K562 (cell line): ENCODE measurements at regions not wholly inside any gene's neighbourhood (a gene's known extent, or its start where the extent isn't known, plus 50 kb on each side); places are given as distances from the start of the nearest gene placed in this dataset.

Experiments used
- ATAC-seq: fragments of 200-7000 bp; cut with Tn5 transposase; 3 replicates; pipeline ENCODE4 v1.9.1; 2020; ENCODE audit warnings: moderate library complexity
- BruUV-seq: library from RNA; stranded (reverse); fragments of 400-500 nt; replicated peaks from 2 replicates; lab custom pipeline; 2021; lab: Mats Ljungman, UMichigan
- CTCF ChIA-PET: fragments of 300-600 bp; formaldehyde crosslinking; extraction: SDS; loops from one replicate; lab custom pipeline; 2021; ENCODE audit warnings: low intra/inter-chr PET ratio; lab: Yijun Ruan, JAX
- POLR2A ChIA-PET: fragments of 300-600, 350-650 bp; sonication (Branson Sonifier 250); formaldehyde crosslinking; extraction: SDS; loops from one replicate; lab custom pipeline; 2021; ENCODE audit warnings: antibody characterized with exemption, inconsistent platforms; lab: Yijun Ruan, JAX
- DNase-seq, 4 experiments: peaks; one replicate each; pipeline versions ENCODE4 v3.0.0 to v3.0.0-alpha.2; 2011 to 2018; ENCODE audit warnings: low spot score in 3 of 4, mixed read lengths in 3 of 4; ENCODE audit errors: extremely low read depth in 1 of 4
- FAIRE-seq: peaks from 2 replicates; lab custom pipeline; 2011; peaks lifted over from hg19 to GRCh38; lab: Jason Lieb, UNC
- H2AFZ ChIP-seq: 2 replicates; pipeline ENCODE4 v1.6.0; 2011; ENCODE audit warnings: low read depth, low read length, control low read depth, inconsistent platforms
- H3K27ac ChIP-seq: fragments of 200-600 bp; 3 replicates; pipeline ENCODE4 v1.8.0; 2011; ENCODE audit warnings: low read depth, mild to moderate bottlenecking, control low read depth, inconsistent platforms, low read length, moderate library complexity, mixed read lengths; ENCODE audit errors: extremely low read depth
- H3K27me3 ChIP-seq, 2 experiments: fragments of 300-600 bp in 1 of 2; 2 replicates in 1 of 2; 3 replicates in 1 of 2; pipeline versions ENCODE4 v1.6.0 to v1.8.0; 2011; ENCODE audit warnings: inconsistent platforms in 2 of 2, low read length in 2 of 2, mild to moderate bottlenecking in 1 of 2, mixed read lengths in 1 of 2, moderate library complexity in 1 of 2; ENCODE audit not compliant: control insufficient read depth in 2 of 2, insufficient read depth in 2 of 2
- H3K36me3 ChIP-seq: fragments of 300-600 bp; 3 replicates; pipeline ENCODE4 v1.8.0; 2011; ENCODE audit warnings: mild to moderate bottlenecking, low read length, inconsistent platforms; ENCODE audit not compliant: control insufficient read depth, insufficient read depth
- H3K4me1 ChIP-seq, 2 experiments: fragments of 200-600 bp in 1 of 2; replicated peaks in 1 of 2; 2 replicates in 1 of 2; 3 replicates in 1 of 2; pipeline versions ENCODE4 v1.5.1 to v1.8.0; 2011; ENCODE audit warnings: inconsistent platforms in 2 of 2, low read length in 2 of 2, mild to moderate bottlenecking in 1 of 2, mixed read lengths in 1 of 2, moderate library complexity in 1 of 2; ENCODE audit not compliant: control insufficient read depth in 2 of 2, insufficient read depth in 2 of 2
- H3K4me2 ChIP-seq: 2 replicates; pipeline ENCODE4 v1.6.1; 2011; ENCODE audit warnings: low read length, control low read depth, inconsistent platforms, mixed read lengths; ENCODE audit not compliant: insufficient read depth
- H3K4me3 ChIP-seq: fragments of 200-600 bp; sonication (generic), shearing (Covaris generic); 2 replicates; pipeline ENCODE4 v1.5.1; 2016; ENCODE audit warnings: control low read depth, inconsistent platforms
- H3K79me2 ChIP-seq: fragments of 200-600 bp; 3 replicates; pipeline ENCODE4 v1.8.0; 2011; ENCODE audit warnings: low read length, inconsistent platforms; ENCODE audit not compliant: control insufficient read depth, insufficient read depth
- H3K9ac ChIP-seq, 2 experiments: 2 replicates each; pipeline versions ENCODE4 v1.6.0 to v1.6.1; 2011; ENCODE audit warnings: low read depth in 2 of 2, low read length in 2 of 2, control low read depth in 1 of 2, inconsistent platforms in 1 of 2, mild to moderate bottlenecking in 1 of 2, mixed read lengths in 1 of 2; ENCODE audit not compliant: insufficient read depth in 1 of 2
- H3K9me1 ChIP-seq: one replicate; pipeline ENCODE4 v1.6.0; 2011; ENCODE audit warnings: inconsistent platforms, mild to moderate bottlenecking, low read length, moderate library complexity; ENCODE audit not compliant: control insufficient read depth, insufficient read depth
- H3K9me3 ChIP-seq: replicated peaks from 2 replicates; pipeline ENCODE4 v1.5.1; 2011; ENCODE audit warnings: low read depth, low read length, inconsistent platforms; ENCODE audit not compliant: control insufficient read depth, insufficient read depth
- H4K20me1 ChIP-seq: replicated peaks from 2 replicates; pipeline ENCODE4 v1.6.1; 2011; ENCODE audit warnings: low read length, inconsistent platforms, mixed read lengths; ENCODE audit not compliant: control insufficient read depth, insufficient read depth
- CEBPB ChIP-seq: fragments of 450-650 bp; IDR thresholded peaks from 2 replicates; pipeline ENCODE4 v1.6.1; 2016; ENCODE audit warnings: missing genetic modification characterization, missing compliant biosample characterization
- CHD2 ChIP-seq: IDR thresholded peaks from 2 replicates; pipeline ENCODE4 v1.6.1; 2011; ENCODE audit warnings: low read depth, low read length
- MLLT1 ChIP-seq, 2 experiments: fragments of 450-650 bp; IDR thresholded peaks; 2 replicates each; pipeline ENCODE4 v1.6.1; 2016
- SP2 ChIP-seq: IDR thresholded peaks from 2 replicates; pipeline ENCODE4 v1.6.1; 2011; ENCODE audit warnings: mild to moderate bottlenecking, low read depth, low read length, moderate library complexity; ENCODE audit not compliant: poor library complexity, severe bottlenecking; ENCODE audit errors: extremely low read depth
- ZNF140 ChIP-seq: fragments of 250-450 bp; sonication (Bioruptor Pico); IDR thresholded peaks from 2 replicates; pipeline ENCODE4 v1.8.0; 2021; ENCODE audit warnings: moderate library complexity, mild to moderate bottlenecking, inconsistent platforms
- WGBS: fragments of 100-300 bp; shearing (Covaris generic); methylation state at CpG from one replicate; pipeline ENCODE4 v1.1.6; 2016; ENCODE audit warnings: low coverage, mixed read lengths; ENCODE audit not compliant: insufficient coverage; ENCODE audit errors: missing lambda C conversion rate; 5-methylcytosine and 5-hydroxymethylcytosine counted together
- in situ Hi-C: fragments of 300-500 bp; cut with MboI; formaldehyde crosslinking; loops from 4 replicates; pipeline ENCODE4 v1.15.0; 2018; ENCODE audit warnings: inconsistent platforms, mixed read lengths
- intact Hi-C: fragments of 100-400 bp; cut with micrococcal nuclease; formaldehyde crosslinking; loops from 2 replicates; pipeline ENCODE4 v1.14.2; 2022
- TF ChIP-seq, protein P1 (sequence below): sonication (generic); formaldehyde crosslinking; IDR thresholded peaks from 2 replicates; pipeline ENCODE4 v1.8.0; 2022; ENCODE audit warnings: mild to moderate bottlenecking, missing genetic modification reagents, borderline replicate concordance
- TF ChIP-seq, protein P2 (sequence below), 3 experiments: fragments of 200-800 bp in 1 of 3; sonication (Bioruptor generic) in 1 of 3; sonication (generic) in 1 of 3; formaldehyde crosslinking in 1 of 3; IDR thresholded peaks; 2 replicates each; pipeline versions ENCODE4 v1.6.1 to v1.8.0; 2016 to 2022; ENCODE audit warnings: mild to moderate bottlenecking in 2 of 3, missing compliant biosample characterization in 2 of 3, missing genetic modification characterization in 2 of 3, missing genetic modification reagents in 1 of 3

DNA sequence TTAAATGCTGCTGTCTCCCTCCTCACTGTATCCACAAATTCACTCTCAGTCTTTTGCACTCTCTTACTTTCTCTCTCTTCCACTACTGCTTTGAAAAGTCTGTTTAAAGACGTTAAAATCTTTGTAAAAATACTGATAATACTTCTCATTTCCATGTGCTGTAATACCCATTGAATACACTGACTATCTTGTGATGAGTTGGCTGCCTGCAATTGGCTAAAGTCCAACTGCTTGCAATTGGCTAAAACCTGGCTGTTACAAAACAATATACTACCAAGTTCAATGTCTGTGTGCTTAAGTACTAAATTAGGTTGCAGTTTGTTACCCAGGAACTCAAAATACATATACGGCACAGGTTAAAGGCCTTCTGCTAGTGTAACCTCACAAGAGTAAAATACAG lies 264.8 kb downstream of the THBS2 start:
- no peak for TF ChIP-seq SP2
- no peak for TF ChIP-seq CHD2
- no peak for TF ChIP-seq CEBPB (tag)
- TF ChIP-seq, protein P1, sequence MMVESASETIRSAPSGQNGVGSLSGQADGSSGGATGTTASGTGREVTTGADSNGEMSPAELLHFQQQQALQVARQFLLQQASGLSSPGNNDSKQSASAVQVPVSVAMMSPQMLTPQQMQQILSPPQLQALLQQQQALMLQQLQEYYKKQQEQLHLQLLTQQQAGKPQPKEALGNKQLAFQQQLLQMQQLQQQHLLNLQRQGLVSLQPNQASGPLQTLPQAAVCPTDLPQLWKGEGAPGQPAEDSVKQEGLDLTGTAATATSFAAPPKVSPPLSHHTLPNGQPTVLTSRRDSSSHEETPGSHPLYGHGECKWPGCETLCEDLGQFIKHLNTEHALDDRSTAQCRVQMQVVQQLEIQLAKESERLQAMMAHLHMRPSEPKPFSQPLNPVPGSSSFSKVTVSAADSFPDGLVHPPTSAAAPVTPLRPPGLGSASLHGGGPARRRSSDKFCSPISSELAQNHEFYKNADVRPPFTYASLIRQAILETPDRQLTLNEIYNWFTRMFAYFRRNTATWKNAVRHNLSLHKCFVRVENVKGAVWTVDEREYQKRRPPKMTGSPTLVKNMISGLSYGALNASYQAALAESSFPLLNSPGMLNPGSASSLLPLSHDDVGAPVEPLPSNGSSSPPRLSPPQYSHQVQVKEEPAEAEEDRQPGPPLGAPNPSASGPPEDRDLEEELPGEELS, result no peak
- TF ChIP-seq, protein P2, sequence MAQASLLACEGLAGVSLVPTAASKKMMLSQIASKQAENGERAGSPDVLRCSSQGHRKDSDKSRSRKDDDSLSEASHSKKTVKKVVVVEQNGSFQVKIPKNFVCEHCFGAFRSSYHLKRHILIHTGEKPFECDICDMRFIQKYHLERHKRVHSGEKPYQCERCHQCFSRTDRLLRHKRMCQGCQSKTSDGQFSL (CRISPR knock-in tag; IDR thresholded peaks at IDR 0.05), result no peak
- TF ChIP-seq, protein P2 (tag; IDR thresholded peaks at IDR 0.05), result no peak
- TF ChIP-seq MLLT1 (IDR thresholded peaks at IDR 0.05), result no peak
- TF ChIP-seq ZNF140 (CRISPR knock-in tag), result no peak
- intact Hi-C loops, result no loop called here
- Histone ChIP-seq H3K79me2 (no peaks in the 10 kb centered on the region), H3K4me3 (no peak overlapping the region), H3K36me3 (no peaks in the 10 kb centered on the region), H3K9ac (no peak overlapping the region), H2AFZ (no peak overlapping the region), H3K9me1 (no peaks in the 10 kb centered on the region), H3K9me3 (no peaks in the 10 kb centered on the region), H3K27ac (no peak overlapping the region), H4K20me1 (no peaks in the 10 kb centered on the region), H3K4me1 (no peaks in the 10 kb centered on the region), H3K4me2 (no peak overlapping the region), H3K27me3 (no peaks in the 10 kb centered on the region)
- ChIA-PET CTCF (no interaction called here), POLR2A (no interaction called here)
- WGBS, result 5% methylated on average over 2 of the region's 2 CpGs
- FAIRE-seq (no peak), ATAC-seq (no peak), DNase-seq (no peak)
- no TSS peak for BruUV-seq
- in situ Hi-C loops, result loop anchor here (10.0 kb wide), 1 partner anchor 516 kb away; no protein-coding TSS in a partner anchor
